Tibial nerve (tissue), 4 donors: ENCODE measurements at regions not wholly inside any gene's neighbourhood (a gene's known extent, or its start where the extent isn't known, plus 50 kb on each side); places are given as distances from the start of the nearest gene placed in this dataset.

ENCODE experiments used
- DNase-seq, 2 donors: peaks; one replicate each; pipeline ENCODE4 v3.0.0-alpha.2; 2019; ENCODE audit warnings: low spot score in 2 of 2
- H3K27ac ChIP-seq, 4 donors: fragments of 200-600 bp; sonication (generic) in 3 of 4; one replicate each; pipeline ENCODE4 v1.5.1; 2017 to 2019; ENCODE audit warnings: mild to moderate bottlenecking in 1 of 4
- H3K27me3 ChIP-seq, 2 donors: fragments of 200-600 bp; sonication (generic) in 1 of 2; one replicate each; pipeline versions ENCODE4 v1.5.1 to v1.6.0; 2017 to 2019
- H3K36me3 ChIP-seq, 3 donors: fragments of 200-600 bp; sonication (generic); one replicate each; pipeline ENCODE4 v1.5.1; 2018 to 2019
- H3K4me1 ChIP-seq, 4 donors: fragments of 200-600 bp; sonication (generic) in 3 of 4; one replicate each; pipeline ENCODE4 v1.5.1; 2017 to 2019
- H3K4me3 ChIP-seq, 4 donors: fragments of 200-600 bp; sonication (generic) in 3 of 4; one replicate each; pipeline ENCODE4 v1.5.1; 2017 to 2019; ENCODE audit warnings: mild to moderate bottlenecking in 1 of 4, moderate library complexity in 1 of 4
- H3K9me3 ChIP-seq, 4 donors: fragments of 200-600 bp; sonication (generic) in 3 of 4; one replicate each; pipeline ENCODE4 v1.5.1; 2017 to 2019
- EP300 ChIP-seq, 2 donors: sonication (generic); formaldehyde crosslinking; IDR thresholded peaks; one replicate each; pipeline ENCODE4 v1.6.1; 2017; ENCODE audit warnings: antibody characterized with exemption in 2 of 2, mild to moderate bottlenecking in 1 of 2
- POLR2A ChIP-seq, 2 donors: fragments of 450-650 bp; IDR thresholded peaks; one replicate each; pipeline ENCODE4 v1.6.1; 2017; ENCODE audit warnings: antibody characterized with exemption in 2 of 2, mild to moderate bottlenecking in 2 of 2, moderate library complexity in 2 of 2
- WGBS, 2 donors: methylation state at CpG; one replicate each; pipeline ENCODE4 v1.1.5; 2018; 5-methylcytosine and 5-hydroxymethylcytosine counted together
- TF ChIP-seq, protein P1 (sequence below), 5 experiments: fragments of 200-600 bp in 3 of 5; fragments of 450-650 bp in 2 of 5; sonication (generic) in 3 of 5; IDR thresholded peaks; one replicate each; pipeline ENCODE4 v1.5.1; 2016 to 2019; ENCODE audit warnings: antibody characterized with exemption in 5 of 5, mild to moderate bottlenecking in 3 of 5, moderate library complexity in 2 of 5

DNA sequence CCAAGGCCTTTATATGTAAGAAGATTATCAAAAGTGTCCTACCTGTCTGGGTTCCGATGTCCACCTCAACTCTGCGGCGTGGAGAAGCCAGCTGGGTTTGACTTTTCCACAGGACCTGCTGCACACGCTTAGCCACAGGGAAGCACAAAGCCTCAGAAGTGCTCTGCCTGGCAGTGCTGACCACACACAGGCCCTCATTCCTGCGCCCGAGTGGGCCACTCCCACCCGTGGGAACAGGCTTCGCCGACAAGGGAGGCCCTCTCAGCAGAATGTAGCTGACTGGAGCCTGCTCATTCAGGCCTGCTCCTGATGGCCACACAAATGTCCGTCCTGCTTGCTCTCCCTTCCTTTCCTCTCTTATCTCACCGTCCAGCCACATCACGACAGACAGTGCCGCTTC, 221.4 kb upstream of the LRRN1 start:
- no peak overlapping the region for H3K27ac ChIP-seq
- no peaks in the 10 kb centered on the region for H3K36me3 ChIP-seq
- WGBS, 2 donors = 85 to 88% methylated on average over 13 of the region's 13 CpGs
- TF ChIP-seq POLR2A (IDR thresholded peaks at IDR 0.05) = no peak
- TF ChIP-seq EP300 (IDR thresholded peaks at IDR 0.05) = no peak
- TF ChIP-seq, protein P1, sequence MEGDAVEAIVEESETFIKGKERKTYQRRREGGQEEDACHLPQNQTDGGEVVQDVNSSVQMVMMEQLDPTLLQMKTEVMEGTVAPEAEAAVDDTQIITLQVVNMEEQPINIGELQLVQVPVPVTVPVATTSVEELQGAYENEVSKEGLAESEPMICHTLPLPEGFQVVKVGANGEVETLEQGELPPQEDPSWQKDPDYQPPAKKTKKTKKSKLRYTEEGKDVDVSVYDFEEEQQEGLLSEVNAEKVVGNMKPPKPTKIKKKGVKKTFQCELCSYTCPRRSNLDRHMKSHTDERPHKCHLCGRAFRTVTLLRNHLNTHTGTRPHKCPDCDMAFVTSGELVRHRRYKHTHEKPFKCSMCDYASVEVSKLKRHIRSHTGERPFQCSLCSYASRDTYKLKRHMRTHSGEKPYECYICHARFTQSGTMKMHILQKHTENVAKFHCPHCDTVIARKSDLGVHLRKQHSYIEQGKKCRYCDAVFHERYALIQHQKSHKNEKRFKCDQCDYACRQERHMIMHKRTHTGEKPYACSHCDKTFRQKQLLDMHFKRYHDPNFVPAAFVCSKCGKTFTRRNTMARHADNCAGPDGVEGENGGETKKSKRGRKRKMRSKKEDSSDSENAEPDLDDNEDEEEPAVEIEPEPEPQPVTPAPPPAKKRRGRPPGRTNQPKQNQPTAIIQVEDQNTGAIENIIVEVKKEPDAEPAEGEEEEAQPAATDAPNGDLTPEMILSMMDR (IDR thresholded peaks at IDR 0.05) = no peak
- no peaks in the 10 kb centered on the region for H3K9me3 ChIP-seq
- H3K4me1 ChIP-seq = no peaks in the 10 kb centered on the region
- no peaks in the 10 kb centered on the region for H3K27me3 ChIP-seq
- DNase-seq = no peak
- no peak overlapping the region for H3K4me3 ChIP-seq

DNA sequence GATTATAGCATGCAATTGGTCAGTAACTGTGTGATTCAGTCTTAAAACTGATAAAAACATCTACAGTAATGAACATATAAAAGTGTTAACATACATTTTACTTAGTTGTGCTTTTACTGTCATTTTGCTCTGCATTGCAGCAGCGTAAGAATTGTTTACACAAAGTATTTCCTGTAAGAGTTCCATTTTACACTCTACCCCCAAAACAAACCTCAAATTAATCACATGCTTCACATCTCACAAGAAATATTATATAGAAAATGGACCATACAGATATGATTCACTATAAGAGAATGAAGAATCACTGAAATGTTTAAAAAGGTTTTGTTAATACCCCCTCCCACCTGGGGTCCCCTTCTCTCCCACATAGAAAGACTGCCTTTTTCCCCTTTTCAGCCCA, 225.9 kb upstream of the LRRN1 start:
- DNase-seq = no peak
- Histone ChIP-seq H3K27me3 (no peaks in the 10 kb centered on the region), H3K27ac (no peak overlapping the region), H3K4me1 (no peaks in the 10 kb centered on the region), H3K4me3 (no peak overlapping the region), H3K9me3 (no peaks in the 10 kb centered on the region), H3K36me3 (no peaks in the 10 kb centered on the region)
- TF ChIP-seq, protein P1 (IDR thresholded peaks at IDR 0.05) = no peak
- TF ChIP-seq POLR2A (IDR thresholded peaks at IDR 0.05) (no peak), EP300 (IDR thresholded peaks at IDR 0.05) (no peak)
- WGBS, 2 donors = 81 to 85% methylated on average over 1 of the region's 1 CpG

DNA sequence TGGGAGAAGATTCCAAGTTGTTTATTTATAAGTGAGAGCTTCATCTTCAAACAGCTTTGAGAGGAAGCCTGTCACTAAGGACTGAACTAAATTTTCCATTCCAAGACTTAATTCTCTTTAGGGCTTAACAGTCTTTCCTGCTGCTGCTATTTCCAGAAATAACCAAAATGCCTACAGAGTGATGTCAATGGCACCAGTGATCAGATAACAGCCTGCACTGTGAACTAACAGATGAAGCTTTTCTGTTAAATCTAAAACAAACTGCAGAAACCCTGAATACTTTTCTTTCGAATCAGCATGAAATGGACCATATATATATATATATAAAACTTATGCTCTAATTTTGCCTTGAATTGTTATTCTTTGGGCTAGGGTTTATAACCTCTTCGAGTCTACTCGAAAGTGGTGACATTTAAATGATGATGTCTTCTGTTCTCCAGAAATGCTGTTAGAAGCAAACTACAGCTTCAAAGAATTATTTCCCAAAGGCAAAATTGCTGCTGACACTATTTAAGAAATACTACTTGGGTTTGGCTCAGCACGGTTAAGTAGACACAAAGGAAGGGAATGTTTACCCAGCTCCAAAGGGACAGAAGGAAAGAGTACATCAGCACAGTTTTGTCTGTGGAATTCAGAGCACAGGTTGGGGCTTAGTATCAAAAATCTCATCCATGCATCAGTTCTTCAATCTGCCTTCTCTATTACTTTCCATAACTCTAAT, 238.5 kb upstream of the LRRN1 start:
- no peaks in the 10 kb centered on the region for H3K27me3 ChIP-seq
- no peaks in the 10 kb centered on the region for H3K36me3 ChIP-seq
- TF ChIP-seq, protein P1 (IDR thresholded peaks at IDR 0.05) = no peak
- TF ChIP-seq POLR2A (IDR thresholded peaks at IDR 0.05) = no peak
- TF ChIP-seq EP300 (IDR thresholded peaks at IDR 0.05) = no peak
- DNase-seq = no peak
- no peaks in the 10 kb centered on the region for H3K9me3 ChIP-seq
- no peak overlapping the region for H3K4me3 ChIP-seq
- no peaks in the 10 kb centered on the region for H3K4me1 ChIP-seq
- H3K27ac ChIP-seq = no peak overlapping the region
- WGBS, 2 donors = 25 to 27% methylated on average over 4 of the region's 4 CpGs

DNA sequence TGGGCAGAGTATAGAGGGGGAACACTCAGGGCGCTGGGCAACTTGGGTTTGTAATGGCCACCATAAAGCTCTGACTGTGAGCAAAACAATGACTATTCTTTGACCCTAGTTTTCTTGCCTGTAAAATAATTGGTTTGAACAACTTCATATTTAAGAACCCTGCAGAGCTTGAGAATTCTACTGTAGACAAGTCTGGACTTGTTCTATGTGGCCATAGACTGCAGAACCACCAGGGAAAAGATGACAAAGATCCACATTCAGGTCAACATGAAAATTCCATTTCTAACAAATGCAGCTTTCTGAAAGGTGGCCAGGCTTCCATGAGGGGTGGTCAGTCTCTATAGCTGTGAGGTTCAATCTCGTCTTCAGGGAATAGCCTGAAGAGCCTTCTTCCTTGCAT, 239.4 kb upstream of the LRRN1 start:
- TF ChIP-seq POLR2A (IDR thresholded peaks at IDR 0.05) = no peak
- TF ChIP-seq, protein P1 (IDR thresholded peaks at IDR 0.05) = no peak
- TF ChIP-seq EP300 (IDR thresholded peaks at IDR 0.05) = no peak
- Histone ChIP-seq H3K27me3 (no peaks in the 10 kb centered on the region), H3K27ac (no peak overlapping the region), H3K9me3 (no peaks in the 10 kb centered on the region), H3K36me3 (no peaks in the 10 kb centered on the region), H3K4me1 (no peaks in the 10 kb centered on the region), H3K4me3 (no peak overlapping the region)
- 92 to 98% methylated on average over 2 of the region's 2 CpGs for WGBS, 2 donors
- no peak for DNase-seq

DNA sequence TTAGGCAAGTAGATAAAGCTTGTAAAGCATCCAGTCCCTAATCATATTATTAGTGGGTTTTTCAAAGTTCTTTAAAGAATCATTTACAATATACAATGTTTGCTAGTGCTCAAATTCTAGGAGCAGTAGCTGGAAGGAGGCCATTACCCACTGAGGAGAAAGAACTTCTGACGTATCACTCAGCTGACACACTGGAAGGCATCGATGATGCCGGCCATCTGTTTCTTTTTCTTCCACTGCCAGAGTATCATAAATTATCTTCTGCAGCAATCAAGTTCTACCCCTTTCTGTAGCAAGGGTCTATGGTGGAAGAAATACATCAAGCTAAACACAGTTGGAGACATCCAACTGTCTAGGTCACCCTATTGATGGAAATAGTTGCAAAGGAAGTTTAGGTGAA, 243.2 kb upstream of the LRRN1 start:
- DNase-seq = no peak
- no peaks in the 10 kb centered on the region for H3K27me3 ChIP-seq
- H3K27ac ChIP-seq = no peak overlapping the region
- WGBS, 2 donors = 72 to 78% methylated on average over 3 of the region's 3 CpGs
- peaks cover 0 to 2% (median under 1%) of the 10 kb centered on the region in 4 donors for H3K9me3 ChIP-seq
- no peaks in the 10 kb centered on the region for H3K36me3 ChIP-seq
- H3K4me1 ChIP-seq = no peaks in the 10 kb centered on the region
- no peak overlapping the region for H3K4me3 ChIP-seq
- TF ChIP-seq POLR2A (IDR thresholded peaks at IDR 0.05) (no peak), EP300 (IDR thresholded peaks at IDR 0.05) (no peak)
- TF ChIP-seq, protein P1 (IDR thresholded peaks at IDR 0.05) = no peak
